Spinal cord (tissue), 9 donors: ENCODE measurements at regions not wholly inside any gene's neighbourhood (a gene's known extent, or its start where the extent isn't known, plus 50 kb on each side); places are given as distances from the start of the nearest gene placed in this dataset.
A peak's percentile ranks its signal among the peaks of the same experiment; 100 is the strongest.

Source experiments
- DNase-seq, 6 donors: peaks; one replicate each; pipeline versions ENCODE4 v3.0.0 to v3.0.0-alpha.2; 2013 to 2015; ENCODE audit warnings: low spot score in 6 of 6, low read depth in 4 of 6
- H3K27ac ChIP-seq: one replicate; pipeline ENCODE4 v1.5.1; 2013; ENCODE audit warnings: low read depth, low read length, control low read depth
- H3K27me3 ChIP-seq: one replicate; pipeline ENCODE4 v1.6.1; 2013; ENCODE audit warnings: low read length; ENCODE audit not compliant: control insufficient read depth, insufficient read depth
- H3K36me3 ChIP-seq: one replicate; pipeline ENCODE4 v1.6.1; 2013; ENCODE audit warnings: low read length; ENCODE audit not compliant: control insufficient read depth, insufficient read depth
- H3K4me1 ChIP-seq: one replicate; pipeline ENCODE4 v1.6.1; 2013; ENCODE audit warnings: low read length; ENCODE audit not compliant: control insufficient read depth, insufficient read depth
- H3K4me3 ChIP-seq: one replicate; pipeline ENCODE4 v1.5.1; 2013; ENCODE audit warnings: low read depth, low read length, control low read depth
- H3K9me3 ChIP-seq: one replicate; pipeline ENCODE4 v1.6.1; 2013; ENCODE audit warnings: low read length; ENCODE audit not compliant: control insufficient read depth, insufficient read depth
- WGBS: methylation state at CpG from one replicate; pipeline ENCODE4 v1.1.5; 2013; ENCODE audit warnings: missing lambda C conversion rate; ENCODE audit not compliant: insufficient coverage; 5-methylcytosine and 5-hydroxymethylcytosine counted together
- donor health status: healthy.

GRCh38 chr15:70259028-70259424, 161.3 kb upstream of the TLE3 start:
- no peaks in the 10 kb centered on the region for H3K27me3 ChIP-seq
- H3K4me1 ChIP-seq: peaks cover 47% of the 10 kb centered on the region
- H3K27ac ChIP-seq: no peak overlapping the region
- 16% methylated on average over 11 of the region's 11 CpGs for WGBS
- peak in 3 of 6 donors; percentile 66 to 97 (median 90) for DNase-seq
- H3K9me3 ChIP-seq: no peaks in the 10 kb centered on the region
- H3K36me3 ChIP-seq: no peaks in the 10 kb centered on the region
- H3K4me3 ChIP-seq: no peak overlapping the region

GRCh38 chr15:70258369-70259027, 160.8 kb upstream of the TLE3 start:
- Histone ChIP-seq H3K4me1 (peaks cover 45% of the 10 kb centered on the region), H3K9me3 (no peaks in the 10 kb centered on the region), H3K4me3 (no peak overlapping the region), H3K27ac (no peak overlapping the region), H3K27me3 (no peaks in the 10 kb centered on the region), H3K36me3 (no peaks in the 10 kb centered on the region)
- WGBS: 61% methylated on average over 13 of the region's 17 CpGs
- no peak for DNase-seq

GRCh38 chr15:70257573-70258248, 160.0 kb upstream of the TLE3 start:
- no peaks in the 10 kb centered on the region for H3K27me3 ChIP-seq
- H3K4me1 ChIP-seq: peaks cover 45% of the 10 kb centered on the region
- H3K36me3 ChIP-seq: no peaks in the 10 kb centered on the region
- no peak overlapping the region for H3K4me3 ChIP-seq
- WGBS: 95% methylated on average over 8 of the region's 8 CpGs
- H3K27ac ChIP-seq: no peak overlapping the region
- no peaks in the 10 kb centered on the region for H3K9me3 ChIP-seq
- DNase-seq: no peak

- Histone ChIP-seq H3K4me3 (no peak overlapping the region), H3K4me1 (peaks cover 49% of the 10 kb centered on the region), H3K27me3 (peaks cover 2% of the 10 kb centered on the region), H3K36me3 (no peaks in the 10 kb centered on the region), H3K9me3 (no peaks in the 10 kb centered on the region), H3K27ac (no peak overlapping the region)
- no peak for DNase-seq
- 91% methylated on average over 4 of the region's 4 CpGs for WGBS
Measured at GRCh38 chr15:70257047-70257446, 159.3 kb upstream of the TLE3 start.

GRCh38 chr15:70254311-70254869, 156.7 kb upstream of the TLE3 start:
- peak in 2 of 6 donors; percentile 73 to 83 for DNase-seq
- peaks cover 2% of the 10 kb centered on the region for H3K27me3 ChIP-seq
- H3K4me3 ChIP-seq: no peak overlapping the region
- no peaks in the 10 kb centered on the region for H3K36me3 ChIP-seq
- no peak overlapping the region for H3K27ac ChIP-seq
- no peaks in the 10 kb centered on the region for H3K9me3 ChIP-seq
- H3K4me1 ChIP-seq: peaks cover 61% of the 10 kb centered on the region
- WGBS: 50% methylated on average over 17 of the region's 19 CpGs

- WGBS: 100% methylated on average over 7 of the region's 11 CpGs
- H3K36me3 ChIP-seq: no peaks in the 10 kb centered on the region
- H3K4me3 ChIP-seq: no peak overlapping the region
- DNase-seq: no peak
- peaks cover 53% of the 10 kb centered on the region for H3K4me1 ChIP-seq
- H3K9me3 ChIP-seq: no peaks in the 10 kb centered on the region
- peaks cover 2% of the 10 kb centered on the region for H3K27me3 ChIP-seq
- H3K27ac ChIP-seq: no peak overlapping the region
Measured at GRCh38 chr15:70253461-70254156, 155.9 kb upstream of the TLE3 start.

- no peaks in the 10 kb centered on the region for H3K36me3 ChIP-seq
- WGBS: 66% methylated on average over 7 of the region's 7 CpGs
- H3K4me1 ChIP-seq: peaks cover 46% of the 10 kb centered on the region
- no peak overlapping the region for H3K27ac ChIP-seq
- H3K4me3 ChIP-seq: no peak overlapping the region
- H3K27me3 ChIP-seq: peaks cover 2% of the 10 kb centered on the region
- no peak for DNase-seq
- H3K9me3 ChIP-seq: no peaks in the 10 kb centered on the region
Measured at GRCh38 chr15:70252951-70253320, 155.2 kb upstream of the TLE3 start.

GRCh38 chr15:70252056-70252950, 154.6 kb upstream of the TLE3 start:
- peak in 2 of 6 donors; percentile 78 to 81 for DNase-seq
- Histone ChIP-seq H3K9me3 (no peaks in the 10 kb centered on the region), H3K36me3 (no peaks in the 10 kb centered on the region), H3K27me3 (peaks cover 2% of the 10 kb centered on the region), H3K4me3 (no peak overlapping the region), H3K4me1 (peaks cover 43% of the 10 kb centered on the region), H3K27ac (no peak overlapping the region)
- WGBS: 37% methylated on average over 20 of the region's 21 CpGs
